ENCODE measurements at regions not wholly inside any gene's neighbourhood (a gene's known extent, or its start where the extent isn't known, plus 50 kb on each side); places are given as distances from the start of the nearest gene placed in this dataset.
"Not testable (repeated sequence)": the region's sequence is repeated elsewhere in the genome, so short reads cannot be mapped to it uniquely, and the experiment has no call there.

GRCh38 chr6:163776196-163776905 is 361.8 kb downstream of the QKI start:
- no peak for DNase-seq

DNA sequence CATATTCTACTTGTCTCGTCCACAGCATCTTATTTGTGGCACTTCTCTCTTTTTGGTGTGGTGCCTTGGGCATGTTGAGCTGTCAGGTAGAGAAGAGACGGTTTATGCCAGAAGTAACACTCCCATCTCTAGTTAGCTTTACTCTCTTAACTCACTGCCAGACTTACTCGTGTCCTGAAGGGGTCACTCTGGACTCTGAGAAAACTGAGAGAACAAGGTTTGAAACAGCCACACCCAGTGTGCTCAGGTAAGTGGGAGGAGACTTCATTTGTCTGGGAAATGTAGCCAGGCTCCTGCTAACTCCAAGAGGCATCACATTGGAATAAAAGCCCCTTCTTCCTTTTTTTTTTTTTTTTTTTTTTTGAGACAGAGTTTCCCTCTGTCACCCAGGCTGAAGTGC is 360.8 kb downstream of the QKI start:
- no peak for DNase-seq

- DNase-seq: no peak
These were observed 360.0 kb downstream of the QKI start for GRCh38 chr6:163774485-163774884.

DNA sequence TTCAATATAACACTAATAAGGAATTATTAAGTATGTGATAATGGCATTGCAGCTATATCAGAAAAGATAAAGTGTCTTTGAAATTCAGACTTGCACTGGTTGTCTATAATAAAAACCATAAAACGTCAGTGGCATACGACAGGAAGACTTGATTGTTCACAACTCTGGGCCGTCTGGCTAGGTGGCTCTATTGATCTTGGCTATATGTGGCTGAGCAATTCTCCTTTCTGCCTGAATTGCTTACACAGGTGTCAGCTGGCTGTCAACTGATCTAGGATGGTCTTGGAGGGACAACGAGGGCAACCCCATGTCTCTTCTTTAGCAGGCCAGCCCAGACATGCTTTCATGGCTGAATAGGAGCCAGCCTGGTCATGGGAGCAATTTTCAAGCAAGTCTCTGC is 359.1 kb downstream of the QKI start:
- DNase-seq: no peak

DNA sequence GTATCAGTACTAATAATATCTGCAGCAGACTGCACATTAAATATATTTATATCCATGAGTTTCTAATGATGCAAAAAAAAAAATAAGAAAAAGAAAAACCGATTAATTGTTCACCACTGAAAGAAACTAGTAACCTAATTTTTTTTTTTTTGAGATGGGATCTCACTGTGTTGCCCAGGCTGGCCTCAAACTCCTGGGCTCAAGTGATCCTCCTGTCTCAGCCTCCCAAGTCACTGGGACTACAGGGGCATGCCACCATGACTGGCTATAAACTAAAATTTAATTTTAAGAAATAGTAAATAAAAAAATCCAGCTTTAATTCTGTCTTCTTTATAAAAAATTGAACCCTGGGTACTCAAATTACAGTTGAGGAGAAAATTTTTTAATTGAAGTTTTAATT is 358.2 kb downstream of the QKI start:
- DNase-seq: no peak

DNA sequence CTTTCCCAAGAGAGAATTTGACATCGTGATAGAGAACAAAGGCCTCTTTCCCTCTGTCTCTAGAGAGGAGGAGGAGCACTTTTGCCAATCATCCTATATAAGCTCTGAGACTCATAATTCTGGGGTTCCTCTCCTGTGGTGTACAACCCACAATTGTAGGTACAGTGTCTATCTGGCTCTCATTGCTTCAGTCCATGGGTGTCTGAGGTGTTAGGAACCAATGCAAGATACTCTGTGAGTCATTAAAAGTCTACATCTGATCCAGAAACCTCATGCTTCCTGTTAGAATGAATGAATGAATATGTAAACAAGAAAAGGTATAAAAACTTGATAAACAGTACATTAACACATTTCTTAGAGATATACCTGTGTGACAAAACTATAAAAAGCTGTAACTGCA is 356.7 kb downstream of the QKI start:
- no peak for DNase-seq

DNA sequence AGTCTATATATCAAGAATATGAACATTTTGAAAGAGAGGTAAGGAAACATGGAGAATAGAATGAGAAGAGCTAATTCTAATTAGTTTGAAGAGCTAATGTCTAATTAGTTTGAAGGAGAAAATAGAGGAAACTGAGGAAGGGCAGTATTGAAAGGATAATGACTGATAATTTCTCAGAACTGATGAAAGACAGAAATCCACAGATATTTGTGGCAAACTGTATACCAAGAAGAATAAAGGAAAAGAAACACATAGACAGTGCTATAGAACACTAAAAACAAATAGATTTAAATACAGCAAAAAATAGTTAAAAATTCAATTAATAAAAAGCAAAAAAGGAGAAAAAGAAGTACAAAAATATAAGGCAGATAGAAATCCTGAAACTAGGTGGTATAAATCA is 354.4 kb downstream of the QKI start:
- DNase-seq: no peak

- DNase-seq: no peak
These were observed 352.4 kb downstream of the QKI start for GRCh38 chr6:163766936-163767335.

DNA sequence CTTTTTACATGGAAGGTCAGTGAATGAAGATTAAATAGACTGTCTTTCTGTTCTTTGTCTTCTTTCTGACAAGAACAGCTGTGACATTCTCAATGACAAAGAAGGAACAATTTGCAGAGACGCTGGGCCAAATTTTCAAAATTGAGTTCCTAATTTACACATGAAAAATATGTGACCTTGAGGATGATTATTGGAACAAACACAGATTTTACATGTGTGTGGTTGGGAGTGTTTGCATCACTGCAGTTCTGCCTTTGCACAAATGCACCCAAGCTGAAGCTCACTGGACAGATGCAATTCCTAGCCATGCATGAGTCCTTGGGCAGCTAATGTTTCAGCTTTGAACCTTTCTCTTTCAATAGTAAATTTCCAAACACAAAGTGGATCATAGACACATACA is 350.8 kb downstream of the QKI start:
- no peak for DNase-seq

GRCh38 chr6:163764565-163764964 is 350.0 kb downstream of the QKI start:
- no peak for DNase-seq

DNA sequence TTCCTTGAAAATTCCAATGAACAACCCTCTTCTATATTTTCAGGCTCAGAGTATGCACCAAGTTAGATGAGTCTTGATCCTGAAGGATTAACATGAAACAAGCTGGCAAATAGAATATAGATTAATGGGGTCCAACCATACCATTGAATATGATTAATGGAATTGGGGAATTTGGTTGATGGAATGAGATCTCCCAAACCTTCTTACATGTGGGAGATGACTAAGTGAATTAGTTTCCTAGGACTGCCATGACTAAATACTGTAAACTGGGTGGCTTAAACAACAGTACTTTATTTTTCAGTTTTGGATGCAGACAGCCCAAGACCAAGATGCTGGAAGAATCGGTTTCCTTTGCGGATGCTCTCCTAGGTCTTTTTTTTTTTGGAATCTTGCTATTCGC is 347.0 kb downstream of the QKI start:
- DNase-seq: no peak

DNA sequence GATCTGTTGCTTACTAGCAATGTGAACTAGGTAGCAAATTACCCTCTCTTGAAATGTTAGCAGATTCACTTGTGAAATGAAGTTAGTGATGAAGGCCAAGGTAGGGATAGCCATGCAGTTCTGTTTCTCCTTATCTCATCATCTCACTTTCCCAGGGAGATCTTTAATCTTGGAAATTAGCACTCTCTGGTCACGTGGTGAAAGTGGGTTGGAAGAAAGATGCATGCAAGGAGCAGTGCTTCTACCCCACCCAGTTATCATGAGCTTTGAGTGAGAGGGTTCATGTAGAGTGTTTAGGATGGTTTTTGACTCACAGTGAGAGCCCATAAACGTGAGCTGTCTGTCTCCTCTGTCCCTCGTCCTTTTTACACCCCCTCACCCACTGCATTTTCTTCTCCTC is 346.3 kb downstream of the QKI start:
- DNase-seq: no peak

GRCh38 chr6:163759542-163759941 is 345.0 kb downstream of the QKI start:
- DNase-seq: no peak

- no peak for DNase-seq
These were observed 343.0 kb downstream of the QKI start for GRCh38 chr6:163757520-163757919.

DNA sequence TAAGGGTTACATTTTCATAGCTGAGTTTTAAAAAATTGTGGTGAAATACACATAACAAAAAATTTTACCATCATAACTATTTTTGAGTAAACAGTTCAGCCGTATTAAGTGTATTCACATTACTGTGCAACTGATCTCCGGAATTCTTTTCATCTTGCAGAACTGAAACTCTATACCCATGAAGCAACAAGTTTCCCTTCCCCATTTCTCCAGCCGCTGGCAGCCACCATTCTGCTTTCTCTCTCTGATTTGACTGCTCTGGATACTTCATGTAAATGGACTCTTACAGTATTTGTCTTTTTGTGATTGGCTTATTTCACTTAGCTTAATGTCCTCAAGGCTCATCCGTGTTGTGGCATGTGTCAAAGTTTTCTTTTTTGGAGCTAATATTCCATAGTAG is 341.6 kb downstream of the QKI start:
- DNase-seq: no peak

- no peak for DNase-seq
These were observed 340.3 kb downstream of the QKI start for GRCh38 chr6:163754866-163755265.

- DNase-seq: no peak
These were observed 338.9 kb downstream of the QKI start for GRCh38 chr6:163753430-163753829.

- DNase-seq: no peak
These were observed 337.9 kb downstream of the QKI start for GRCh38 chr6:163752446-163752845.

DNA sequence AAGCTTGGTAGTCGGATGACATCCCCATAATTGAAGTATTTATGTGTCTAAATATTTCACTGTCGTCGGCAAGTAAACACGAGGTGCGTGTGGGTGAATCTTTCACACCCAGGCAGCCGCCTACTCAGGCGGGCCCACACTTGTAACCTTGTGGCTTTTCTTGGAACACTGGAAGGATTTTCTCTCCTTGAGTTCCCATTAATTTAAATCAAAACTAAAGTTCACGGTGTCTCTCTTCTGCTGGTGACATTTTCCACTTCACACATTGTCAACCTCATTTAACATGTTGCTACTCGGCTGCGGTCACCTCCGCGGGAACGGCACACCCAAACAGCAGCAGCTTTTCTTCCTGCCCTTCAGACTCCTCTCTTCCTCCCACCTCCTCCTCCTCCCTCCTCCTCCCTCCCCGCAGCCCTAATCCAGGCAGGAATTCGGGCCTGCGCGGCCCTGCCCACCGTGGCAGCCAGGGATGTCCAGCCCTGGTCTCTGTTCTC is 336.6 kb downstream of the QKI start:
- DNase-seq: no peak

DNA sequence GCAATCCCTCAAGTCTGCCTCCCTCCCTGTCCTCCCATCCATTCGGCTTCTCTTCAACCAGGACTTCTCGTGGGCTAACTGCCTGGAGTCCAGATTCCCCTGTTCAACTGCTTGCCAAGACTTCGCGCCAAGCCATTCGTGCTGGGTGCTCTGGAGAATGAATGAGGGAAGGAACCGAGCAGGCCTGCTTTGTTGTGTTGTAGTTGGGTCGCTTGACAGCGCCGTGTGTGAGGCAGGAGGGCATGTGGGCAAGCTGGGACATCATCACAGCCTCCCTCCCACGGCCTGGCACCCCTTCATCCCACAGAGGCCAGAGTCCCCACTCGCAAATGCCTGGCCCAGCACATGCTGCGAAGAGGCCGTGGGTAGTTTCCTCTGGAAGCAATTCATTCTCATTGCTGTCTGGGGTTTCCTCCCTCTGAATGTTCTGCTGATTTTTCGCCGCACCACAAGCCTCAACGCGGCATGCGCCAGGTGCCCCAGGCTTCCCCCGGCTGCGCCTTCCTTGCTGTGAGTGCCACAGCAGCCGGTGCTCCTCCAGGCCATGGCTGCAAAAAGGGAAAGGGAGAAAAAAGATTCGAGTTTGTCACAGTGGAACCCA is 336.0 kb downstream of the QKI start:
- no peak for DNase-seq

DNA sequence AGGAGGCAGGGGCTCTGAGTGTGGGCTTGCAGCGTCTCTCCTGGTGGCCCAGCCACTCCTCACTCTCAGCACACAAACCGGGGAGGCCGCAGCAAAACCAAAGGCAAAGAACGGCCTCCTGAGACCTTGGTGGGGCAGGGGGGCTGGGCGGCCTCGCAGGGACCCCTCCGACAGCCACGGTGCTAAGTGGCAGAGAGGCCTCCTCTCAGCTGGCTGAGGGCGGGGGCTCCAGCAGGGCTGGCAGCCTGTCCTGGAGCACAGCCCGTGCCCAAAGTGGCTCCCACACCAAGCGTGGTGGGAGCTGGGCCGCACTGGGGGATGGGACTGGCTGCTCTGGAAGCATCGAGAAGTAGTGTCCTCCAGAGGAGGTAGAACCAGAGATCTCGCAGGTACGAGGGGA is 334.4 kb downstream of the QKI start:
- DNase-seq: no peak

GRCh38 chr6:163748036-163748435 is 333.5 kb downstream of the QKI start:
- no peak for DNase-seq

GRCh38 chr6:163747058-163747457 is 332.5 kb downstream of the QKI start:
- not testable (repeated sequence) for DNase-seq

- DNase-seq: no peak
These were observed 331.2 kb downstream of the QKI start for GRCh38 chr6:163745536-163746400.
